ENCODE measurements at regions not wholly inside any gene's neighbourhood (a gene's known extent, or its start where the extent isn't known, plus 50 kb on each side); places are given as distances from the start of the nearest gene placed in this dataset.
"Not testable (repeated sequence)": the region's sequence is repeated elsewhere in the genome, so short reads cannot be mapped to it uniquely, and the experiment has no call there.

- Histone ChIP-seq H3K4me3 (no peak overlapping the region), H3K9ac (no peak overlapping the region), H3K27ac (no peak overlapping the region), H3K9me3 (replicated peaks in 1 of 11) (no peaks in the 10 kb centered on the region), H3K4me1 (no peaks in the 10 kb centered on the region), H3K4me2 (no peak overlapping the region), H3K36me3 (no peaks in the 10 kb centered on the region), H3K27me3 (no peaks in the 10 kb centered on the region), H4K20me1 (no peaks in the 10 kb centered on the region)
- no peak for TF ChIP-seq Cebpa-rat (IDR thresholded peaks at IDR 0.05)
Observed at GRCh38 chr5:26535215-26535614, 503.2 kb downstream of the CDH9 start.

GRCh38 chr5:26530305-26530704, 508.1 kb downstream of the CDH9 start:
- H3K36me3 ChIP-seq, result no peaks in the 10 kb centered on the region
- no peak overlapping the region for H3K4me2 ChIP-seq
- no peak overlapping the region for H3K9ac ChIP-seq
- no peak overlapping the region for H3K4me3 ChIP-seq
- no peaks in the 10 kb centered on the region for H4K20me1 ChIP-seq
- no peak for TF ChIP-seq Cebpa-rat (IDR thresholded peaks at IDR 0.05)
- no peaks in the 10 kb centered on the region for H3K27me3 ChIP-seq
- no peaks in the 10 kb centered on the region for H3K4me1 ChIP-seq
- 0 out of 22 replicates have a peak, but pooled peaks cover 0 to under 1% (median 0%) of the 10 kb centered on the region in 11 experiments for H3K9me3 ChIP-seq (replicated peaks in 1 of 11)
- H3K27ac ChIP-seq, result no peak overlapping the region

- Histone ChIP-seq H3K4me3 (no peak overlapping the region), H3K27ac (no peak overlapping the region), H3K36me3 (no peaks in the 10 kb centered on the region), H3K27me3 (no peaks in the 10 kb centered on the region), H3K4me2 (no peak overlapping the region), H3K9me3 (replicated peaks in 1 of 11) (peaks cover 0 to 6% (median 0%) of the 10 kb centered on the region in 11 experiments; a peak in 5 of 22 replicates), H3K4me1 (0 out of 20 replicates have a peak, but pooled peaks cover 0 to 4% (median 0%) of the 10 kb centered on the region in 10 experiments), H3K9ac (no peak overlapping the region), H4K20me1 (no peaks in the 10 kb centered on the region)
- TF ChIP-seq Cebpa-rat (IDR thresholded peaks at IDR 0.05), result no peak
Observed at GRCh38 chr5:26519245-26519644, 519.1 kb downstream of the CDH9 start.

- Histone ChIP-seq H3K9me3 (replicated peaks in 1 of 11) (no peaks in the 10 kb centered on the region), H3K27me3 (no peaks in the 10 kb centered on the region), H3K4me1 (0 out of 20 replicates have a peak, but pooled peaks cover 0 to 4% (median 0%) of the 10 kb centered on the region in 10 experiments), H3K27ac (no peak overlapping the region), H4K20me1 (no peaks in the 10 kb centered on the region), H3K4me2 (no peak overlapping the region), H3K9ac (no peak overlapping the region), H3K36me3 (no peaks in the 10 kb centered on the region), H3K4me3 (no peak overlapping the region)
- TF ChIP-seq Cebpa-rat (IDR thresholded peaks at IDR 0.05), result no peak
Observed at GRCh38 chr5:26518065-26518464, 520.3 kb downstream of the CDH9 start.

- H3K4me1 ChIP-seq, result no peaks in the 10 kb centered on the region
- no peak overlapping the region for H3K9ac ChIP-seq
- no peaks in the 10 kb centered on the region for H4K20me1 ChIP-seq
- H3K4me2 ChIP-seq, result no peak overlapping the region
- no peak for TF ChIP-seq Cebpa-rat (IDR thresholded peaks at IDR 0.05)
- no peak overlapping the region for H3K4me3 ChIP-seq
- H3K27ac ChIP-seq, result no peak overlapping the region
- H3K9me3 ChIP-seq (replicated peaks in 1 of 11), result peaks cover 5 to 20% (median 14%) of the 10 kb centered on the region in 11 experiments; a peak in 20 of 22 replicates
- no peaks in the 10 kb centered on the region for H3K27me3 ChIP-seq
- H3K36me3 ChIP-seq, result no peaks in the 10 kb centered on the region
Observed at GRCh38 chr5:26498972-26499371, 539.4 kb downstream of the CDH9 start.

- no peak overlapping the region for H3K4me3 ChIP-seq
- no peaks in the 10 kb centered on the region for H4K20me1 ChIP-seq
- no peak overlapping the region for H3K27ac ChIP-seq
- no peak overlapping the region for H3K9ac ChIP-seq
- no peaks in the 10 kb centered on the region for H3K36me3 ChIP-seq
- no peak overlapping the region for H3K4me2 ChIP-seq
- H3K9me3 ChIP-seq (replicated peaks in 1 of 11), result peaks cover 24 to 53% (median 35%) of the 10 kb centered on the region in 11 experiments
- H3K27me3 ChIP-seq, result no peaks in the 10 kb centered on the region
- TF ChIP-seq Cebpa-rat (IDR thresholded peaks at IDR 0.05), result no peak
- no peaks in the 10 kb centered on the region for H3K4me1 ChIP-seq
Observed at GRCh38 chr5:26495437-26495836, 542.9 kb downstream of the CDH9 start.

GRCh38 chr5:26492906-26493459, 545.4 kb downstream of the CDH9 start:
- Histone ChIP-seq H3K9me3 (replicated peaks in 1 of 11) (peaks cover 24 to 55% (median 36%) of the 10 kb centered on the region in 11 experiments), H3K9ac (no peak overlapping the region), H3K36me3 (no peaks in the 10 kb centered on the region), H3K4me1 (no peaks in the 10 kb centered on the region), H3K4me3 (no peak overlapping the region; a peak in 1 of 20 replicates), H4K20me1 (no peaks in the 10 kb centered on the region), H3K4me2 (no peak overlapping the region), H3K27ac (no peak overlapping the region), H3K27me3 (no peaks in the 10 kb centered on the region)
- TF ChIP-seq Cebpa-rat (IDR thresholded peaks at IDR 0.05), result no peak

GRCh38 chr5:26487553-26487952, 550.8 kb downstream of the CDH9 start:
- Histone ChIP-seq H3K4me2 (no peak overlapping the region), H3K27ac (no peak overlapping the region)

GRCh38 chr5:26486631-26487030, 551.8 kb downstream of the CDH9 start:
- Histone ChIP-seq H3K9me3 (replicated peaks in 1 of 11) (peaks cover 0 to 18% (median 8%) of the 10 kb centered on the region in 11 experiments; a peak in 15 of 22 replicates), H3K27ac (no peak overlapping the region), H3K27me3 (no peaks in the 10 kb centered on the region), H3K4me1 (no peaks in the 10 kb centered on the region), H3K4me3 (no peak overlapping the region), H4K20me1 (no peaks in the 10 kb centered on the region), H3K36me3 (no peaks in the 10 kb centered on the region), H3K9ac (no peak overlapping the region), H3K4me2 (no peak overlapping the region)
- TF ChIP-seq Cebpa-rat (IDR thresholded peaks at IDR 0.05), result no peak

More at GRCh38 chr5:26487553-26487952, 550.8 kb downstream of the CDH9 start:
- peaks cover 2 to 27% (median 13%) of the 10 kb centered on the region in 11 experiments for H3K9me3 ChIP-seq (replicated peaks in 1 of 11)
- H3K9ac ChIP-seq, result no peak overlapping the region
- no peak for TF ChIP-seq Cebpa-rat (IDR thresholded peaks at IDR 0.05)
- H3K27me3 ChIP-seq, result no peaks in the 10 kb centered on the region
- H4K20me1 ChIP-seq, result no peaks in the 10 kb centered on the region
- H3K4me1 ChIP-seq, result no peaks in the 10 kb centered on the region
- no peak overlapping the region for H3K4me3 ChIP-seq
- no peaks in the 10 kb centered on the region for H3K36me3 ChIP-seq

- H3K9ac ChIP-seq; H3K4me2 ChIP-seq; H3K9me3 ChIP-seq (replicated peaks in 1 of 11); H4K20me1 ChIP-seq; H3K27me3 ChIP-seq; H3K4me3 ChIP-seq; H3K27ac ChIP-seq; H3K36me3 ChIP-seq; H3K4me1 ChIP-seq: not testable (repeated sequence)
Observed at GRCh38 chr5:26485146-26485860, 553.1 kb downstream of the CDH9 start.

Measured in BLaER1 treated with 17β-estradiol and CSF1 and Interleukin-3, amounts not matched to agents 10 nM and 100 nM (cell line).